ENCODE measurements at regions not wholly inside any gene's neighbourhood (a gene's known extent, or its start where the extent isn't known, plus 50 kb on each side); places are given as distances from the start of the nearest gene placed in this dataset.

- TF ChIP-seq CTCF (IDR thresholded peaks at IDR 0.05; ENCODE audit: low read depth, low read length) (no peak), EZH2phosphoT487 (IDR thresholded peaks at IDR 0.05; ENCODE audit: low read depth) (no peak)
These were observed 236.6 kb upstream of the GJB5 start for GRCh38 chr1:34518146-34518699.

All from OCI-LY3 (cell line).